Fibroblast of villous mesenchyme (primary cell): ENCODE measurements at regions not wholly inside any gene's neighbourhood (a gene's known extent, or its start where the extent isn't known, plus 50 kb on each side); places are given as distances from the start of the nearest gene placed in this dataset.

Experiments
- DNase-seq: peaks from one replicate; pipeline ENCODE4 v3.0.0-alpha.2; 2010; ENCODE audit warnings: low read depth
- H3K4me3 ChIP-seq: 2 replicates; pipeline ENCODE4 v1.5.1; 2011; ENCODE audit warnings: low read depth, mild to moderate bottlenecking, low read length
- CTCF ChIP-seq: IDR thresholded peaks from 2 replicates; pipeline ENCODE4 v1.5.1; 2012; ENCODE audit warnings: low read depth, mild to moderate bottlenecking, low read length; ENCODE audit not compliant: insufficient read depth

- no peak for DNase-seq
- TF ChIP-seq CTCF, result no peak
- H3K4me3 ChIP-seq, result no peak overlapping the region
These were observed 2010.4 kb upstream of the LRRTM1 start for GRCh38 chr2:82314836-82315472.

GRCh38 chr2:82307511-82307910, 2003.0 kb upstream of the LRRTM1 start:
- DNase-seq, result no peak
- no peak overlapping the region for H3K4me3 ChIP-seq
- TF ChIP-seq CTCF, result no peak

- no peak overlapping the region for H3K4me3 ChIP-seq
- DNase-seq, result no peak
- no peak for TF ChIP-seq CTCF
These were observed 1997.0 kb upstream of the LRRTM1 start for GRCh38 chr2:82301506-82301905.

GRCh38 chr2:82289446-82289845, 1984.9 kb upstream of the LRRTM1 start:
- no peak for TF ChIP-seq CTCF
- no peak for DNase-seq
- H3K4me3 ChIP-seq, result no peak overlapping the region

DNA sequence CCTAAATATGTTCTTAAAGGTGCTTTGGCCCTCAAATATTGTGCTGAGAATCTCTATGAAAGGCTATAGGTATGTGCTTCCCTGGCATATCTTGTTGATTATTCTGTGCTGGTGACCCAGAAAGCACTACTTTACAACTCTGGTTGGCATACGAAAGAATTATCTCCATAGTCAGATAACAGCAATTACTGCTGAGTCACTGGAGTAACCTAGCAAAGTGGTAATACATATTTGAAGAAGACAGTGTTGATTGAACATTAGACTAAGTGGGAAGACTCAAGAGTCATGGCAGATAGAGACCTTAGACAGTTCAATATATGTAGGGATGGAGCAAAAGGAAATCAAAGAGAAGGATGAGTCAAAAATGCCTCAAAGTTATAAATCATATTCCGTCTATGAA, 1978.5 kb upstream of the LRRTM1 start:
- no peak overlapping the region for H3K4me3 ChIP-seq
- DNase-seq, result no peak
- no peak for TF ChIP-seq CTCF

- no peak overlapping the region for H3K4me3 ChIP-seq
- no peak for DNase-seq
- no peak for TF ChIP-seq CTCF
These were observed 1977.7 kb upstream of the LRRTM1 start for GRCh38 chr2:82282111-82282882.
